Stimulated activated CD4-positive, alpha-beta T cell treated with anti-CD3 and anti-CD28 coated beads, Interleukin-1b, Interleukin-23, amount 100 ng/mL, for 4 hours (primary cell): ENCODE measurements at regions not wholly inside any gene's neighbourhood (a gene's known extent, or its start where the extent isn't known, plus 50 kb on each side); places are given as distances from the start of the nearest gene placed in this dataset.

ENCODE experiments used
- DNase-seq, 2 donors: peaks; one replicate each; pipeline ENCODE4 v3.0.0-alpha.2; 2020; ENCODE audit warnings: low read depth in 2 of 2

DNA sequence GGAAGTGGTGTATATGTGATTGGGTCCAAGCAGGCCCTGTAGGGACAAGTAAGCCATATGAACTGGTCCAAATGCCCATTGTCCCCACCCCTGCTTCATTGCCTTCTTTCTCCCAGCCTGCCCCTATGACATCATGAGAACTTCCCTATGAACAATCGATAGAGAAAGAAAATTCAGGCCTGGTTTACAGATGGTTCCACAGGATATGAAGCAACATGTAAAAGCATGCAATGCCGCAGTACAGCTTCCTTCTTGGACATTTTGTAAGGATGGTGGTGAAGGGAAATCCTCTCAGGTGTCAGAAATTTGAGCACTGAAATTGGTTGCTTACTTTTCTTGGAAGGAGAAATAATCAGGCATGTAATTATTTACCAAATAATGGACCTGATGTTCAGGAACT, 581.7 kb downstream of the MRPL39 start:
- no peak for DNase-seq

DNA sequence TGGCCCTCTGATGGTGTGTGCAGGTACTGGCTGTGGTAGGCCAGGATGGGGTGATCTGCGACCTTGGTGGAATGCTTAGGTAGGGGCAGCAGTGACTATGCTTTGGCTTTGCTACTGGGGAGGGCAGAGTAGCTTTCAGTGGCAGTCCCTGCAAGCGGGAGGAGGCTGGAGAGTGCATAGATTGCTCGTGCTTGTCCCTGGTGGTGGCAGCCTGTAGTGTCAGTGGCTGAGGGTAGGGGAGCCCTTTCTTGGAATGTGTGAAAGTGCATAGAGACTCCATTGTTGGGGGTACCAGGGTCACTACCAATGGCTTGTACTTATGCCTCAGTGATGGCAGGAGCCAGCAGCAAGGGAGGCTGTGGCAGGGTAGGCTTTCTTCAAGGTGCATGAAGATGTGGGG, 582.6 kb downstream of the MRPL39 start:
- no peak for DNase-seq

DNA sequence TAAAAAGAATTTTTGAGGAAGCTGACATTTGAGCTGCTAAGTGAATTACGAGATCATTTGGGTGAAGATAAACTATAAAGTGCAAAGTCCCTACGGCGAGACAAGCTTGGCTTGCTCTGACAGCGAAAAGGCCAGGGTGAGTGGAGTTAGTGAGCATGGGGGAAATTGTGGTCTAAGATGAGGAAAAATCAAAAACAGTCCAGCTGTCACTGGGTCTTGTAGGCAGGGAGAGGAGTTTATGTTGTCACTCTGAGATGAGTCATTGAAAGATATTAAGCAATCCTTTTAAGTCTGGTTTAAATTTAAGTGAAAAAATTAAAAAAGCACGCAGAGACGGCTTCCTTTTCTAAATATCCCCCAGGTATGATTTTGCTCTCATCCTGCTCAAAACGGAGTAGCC, 601.9 kb downstream of the MRPL39 start:
- no peak for DNase-seq

GRCh38 chr21:25002676-25003075, 604.6 kb downstream of the MRPL39 start:
- no peak for DNase-seq

GRCh38 chr21:24995216-24995615, 612.1 kb downstream of the MRPL39 start:
- no peak for DNase-seq

DNA sequence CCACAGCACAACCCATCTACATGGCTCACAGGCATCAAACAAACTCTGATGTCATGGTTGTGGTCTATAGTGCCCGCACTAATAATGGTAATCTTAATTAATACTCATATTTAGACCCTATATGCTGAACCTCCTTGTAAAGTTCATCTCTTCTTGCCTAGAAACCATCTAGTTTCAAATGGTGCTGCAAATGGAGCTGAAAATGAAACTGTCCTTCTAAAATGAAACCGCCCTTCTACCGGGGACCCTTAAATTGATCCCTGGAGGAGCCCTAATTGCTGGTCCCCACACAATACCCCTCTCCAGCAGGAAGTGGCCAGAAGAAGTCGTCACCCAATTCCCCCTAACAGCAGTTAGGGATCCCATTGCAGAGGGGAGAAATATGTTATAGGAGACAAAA, 612.6 kb downstream of the MRPL39 start:
- no peak for DNase-seq

DNA sequence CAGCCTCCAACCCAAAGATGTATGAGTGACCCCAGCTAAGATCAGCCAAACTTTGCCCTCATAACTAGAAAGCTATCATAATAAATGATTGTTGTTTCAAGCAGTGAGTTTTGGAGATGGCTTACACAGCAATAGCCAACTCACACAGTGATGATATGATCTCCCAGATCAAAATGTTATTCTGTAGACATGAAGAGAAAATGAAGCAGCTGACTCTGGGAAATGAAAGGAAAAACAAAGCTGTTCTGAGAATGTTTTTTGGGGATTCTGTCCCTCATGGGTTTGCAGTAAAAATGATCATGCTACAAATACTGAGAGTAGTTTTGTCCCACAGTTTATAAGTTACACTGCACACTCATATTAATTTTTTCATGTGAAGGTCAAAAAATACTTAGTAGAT, 617.8 kb downstream of the MRPL39 start:
- no peak for DNase-seq

DNA sequence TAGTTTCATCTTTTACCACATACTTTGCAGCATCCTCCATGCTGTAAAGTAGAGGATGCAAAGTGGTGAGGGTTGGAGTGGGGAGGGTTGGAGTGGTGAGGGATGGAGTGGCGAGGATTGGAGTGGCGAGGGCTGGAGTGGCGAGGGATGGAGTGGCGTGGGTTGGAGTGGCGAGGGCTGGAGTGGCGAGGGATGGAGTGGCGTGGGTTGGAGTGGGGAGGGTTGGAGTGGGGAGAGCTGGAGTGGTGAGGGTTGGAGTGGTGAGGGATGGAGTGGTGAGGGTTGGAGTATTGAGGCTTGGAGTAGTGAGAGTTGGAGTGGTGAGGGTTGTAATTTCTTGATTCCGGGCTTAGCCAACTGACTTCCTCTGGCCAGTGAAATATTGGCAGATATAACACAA, 618.3 kb downstream of the MRPL39 start:
- no peak for DNase-seq

GRCh38 chr21:24976238-24976637, 631.0 kb downstream of the MRPL39 start:
- no peak for DNase-seq

- DNase-seq = no peak
These were observed 638.2 kb downstream of the MRPL39 start for GRCh38 chr21:24969068-24969467.

- DNase-seq = no peak
These were observed 651.9 kb downstream of the MRPL39 start for GRCh38 chr21:24955275-24955961.

GRCh38 chr21:24948186-24948585, 659.1 kb downstream of the MRPL39 start:
- DNase-seq = no peak

- no peak for DNase-seq
These were observed 661.4 kb downstream of the MRPL39 start for GRCh38 chr21:24945910-24946309.

- DNase-seq = no peak
These were observed 665.7 kb downstream of the MRPL39 start for GRCh38 chr21:24941316-24942185.

DNA sequence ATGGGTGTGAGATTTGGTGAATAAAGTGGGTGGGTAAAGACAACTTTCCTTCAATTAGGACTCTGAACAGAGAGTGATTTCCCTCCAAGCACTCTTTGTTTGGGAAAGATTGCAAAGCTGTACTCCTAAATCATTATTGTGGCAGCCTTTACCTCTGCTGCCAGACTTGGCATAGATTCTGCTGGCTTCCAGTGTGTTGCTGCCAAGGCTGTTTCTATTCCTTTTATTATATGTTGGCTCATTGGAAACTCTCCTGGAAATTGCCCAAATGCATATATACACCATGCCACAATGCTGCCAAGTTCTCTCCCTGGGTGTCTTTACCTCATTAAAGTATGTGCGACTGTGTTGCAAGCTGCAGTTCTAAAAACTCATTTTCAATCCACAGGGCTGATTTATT, 668.0 kb downstream of the MRPL39 start:
- no peak for DNase-seq

- DNase-seq = no peak
These were observed 668.7 kb downstream of the MRPL39 start for GRCh38 chr21:24938573-24938972.

GRCh38 chr21:24935991-24936390, 671.3 kb downstream of the MRPL39 start:
- no peak for DNase-seq

DNA sequence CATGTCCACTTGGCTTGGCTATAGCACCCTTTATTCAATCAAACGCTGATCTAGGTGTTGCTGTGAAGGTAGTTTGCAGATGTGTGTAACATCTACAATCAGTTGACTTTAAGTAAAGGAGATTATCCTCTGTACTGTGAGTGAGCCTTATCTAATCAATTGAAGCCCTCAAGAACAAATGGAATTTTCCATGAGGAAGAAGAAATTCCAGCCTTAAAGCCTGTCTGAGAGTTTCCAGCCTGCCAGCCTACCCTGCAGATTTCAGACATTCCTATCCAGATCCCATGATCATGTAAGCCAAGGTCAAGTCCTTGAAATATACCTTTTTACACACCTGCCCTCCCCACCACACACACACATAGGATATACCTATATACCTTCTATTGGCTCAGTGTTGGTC, 696.7 kb downstream of the MRPL39 start:
- DNase-seq = no peak

- DNase-seq = no peak
These were observed 703.2 kb downstream of the MRPL39 start for GRCh38 chr21:24903994-24904635.

GRCh38 chr21:24899138-24899537, 708.1 kb downstream of the MRPL39 start:
- no peak for DNase-seq

- no peak for DNase-seq
These were observed 709.4 kb downstream of the MRPL39 start for GRCh38 chr21:24897883-24898282.

GRCh38 chr21:24896735-24897124, 710.6 kb downstream of the MRPL39 start:
- DNase-seq = no peak
